GM21360 (cell line): ENCODE measurements at regions not wholly inside any gene's neighbourhood (a gene's known extent, or its start where the extent isn't known, plus 50 kb on each side); places are given as distances from the start of the nearest gene placed in this dataset.

ENCODE experiments used
- ATAC-seq: cut with Tn5 transposase; IDR thresholded peaks from one replicate; pipeline ENCODE4 v1.9.1; 2021; ENCODE audit warnings: mild to moderate bottlenecking, moderate library complexity; ENCODE audit not compliant: unreplicated experiment

DNA sequence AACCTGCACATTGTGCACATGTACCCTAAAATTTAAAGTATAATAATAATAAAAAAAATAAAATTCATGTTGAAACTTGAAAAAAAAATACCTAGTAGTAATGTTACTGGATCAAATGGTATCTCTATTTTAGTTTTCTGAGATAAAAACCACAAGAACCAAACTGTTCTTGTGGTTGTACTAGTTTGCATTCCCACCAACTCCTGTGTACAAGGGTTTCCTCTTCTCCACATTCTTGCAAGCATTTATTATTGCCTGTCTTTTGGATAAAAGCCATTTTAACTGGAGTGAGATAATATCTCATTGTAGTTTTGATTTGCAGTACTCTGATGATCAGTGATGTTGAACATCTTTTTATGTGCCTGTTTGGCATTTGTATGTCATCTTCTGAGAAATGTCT lies 177.7 kb downstream of the KIF20B start:
- ATAC-seq: no peak

DNA sequence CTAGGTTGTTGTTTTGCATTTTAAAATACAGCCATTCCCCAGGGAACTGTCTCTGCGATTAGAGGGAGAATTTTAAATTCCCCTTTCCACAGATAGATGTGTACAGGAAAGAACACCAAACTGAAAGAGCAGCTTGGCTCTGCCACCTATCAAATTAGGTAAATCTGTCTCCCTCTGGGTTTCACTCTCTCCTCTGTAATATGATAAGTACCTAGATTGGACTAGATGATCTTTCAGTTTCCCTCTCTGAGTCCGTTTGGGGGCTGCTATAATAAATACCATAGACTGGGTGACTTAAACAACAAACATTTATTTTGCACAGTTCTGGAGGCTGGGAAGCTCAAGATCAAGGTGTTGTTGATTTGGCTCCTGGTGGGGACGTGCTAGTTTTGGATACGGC lies 186.0 kb downstream of the KIF20B start:
- ATAC-seq: peak; percentile 51

DNA sequence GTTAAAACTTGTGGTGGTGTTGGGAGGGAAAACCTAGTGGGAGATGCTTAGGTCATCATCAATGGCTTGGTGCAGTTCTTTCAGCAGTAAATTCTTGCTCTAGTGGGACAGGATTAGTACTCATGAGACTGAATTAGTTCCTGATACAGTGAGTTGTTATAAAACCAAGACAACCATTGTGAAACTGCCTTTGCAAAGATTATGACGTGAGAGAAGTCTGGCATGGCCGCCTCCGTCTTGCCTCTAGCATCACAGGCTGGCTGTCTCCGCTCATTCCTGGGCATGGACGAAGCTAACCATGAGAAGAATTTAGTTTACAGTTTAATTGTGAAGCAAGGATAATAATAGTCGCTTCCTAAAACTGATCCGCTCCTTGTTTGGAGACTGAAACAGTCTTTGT lies 186.4 kb downstream of the KIF20B start:
- ATAC-seq: peak; percentile 79

DNA sequence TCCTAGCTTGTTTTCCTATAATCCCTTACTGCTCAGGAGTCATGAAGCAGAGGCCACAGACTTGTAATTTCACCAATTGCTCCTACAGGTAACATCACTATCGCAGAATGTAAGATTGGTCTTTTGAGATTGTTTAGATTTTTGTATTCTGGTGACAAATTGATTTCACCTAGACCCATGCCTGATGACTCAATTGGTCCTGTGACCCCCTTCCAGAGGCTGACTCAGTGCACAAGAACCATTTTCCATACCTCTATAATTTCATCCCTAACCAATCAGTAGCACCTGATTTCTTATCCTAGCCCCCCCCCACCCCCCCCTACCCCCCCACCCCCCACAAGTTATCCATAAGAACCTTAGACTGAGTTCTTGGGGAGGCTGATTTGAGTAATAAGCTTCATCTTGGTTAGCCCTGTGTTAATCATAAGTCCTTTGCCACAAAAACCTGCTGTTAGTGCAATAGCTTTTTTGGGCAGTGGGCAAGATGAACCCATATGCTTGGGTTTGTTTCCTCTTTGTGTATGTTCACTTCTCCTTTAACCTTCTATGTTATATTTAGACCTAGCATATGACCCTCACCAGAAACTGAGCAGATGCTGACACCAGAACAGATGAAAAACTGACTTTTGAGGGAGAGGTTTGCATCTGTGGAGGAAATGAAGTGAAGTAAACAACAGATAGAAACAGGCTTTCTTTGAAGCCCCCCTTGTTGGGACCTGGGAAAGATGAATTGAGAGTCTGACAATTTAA lies 187.1 kb downstream of the KIF20B start:
- ATAC-seq: peak; percentile 56

DNA sequence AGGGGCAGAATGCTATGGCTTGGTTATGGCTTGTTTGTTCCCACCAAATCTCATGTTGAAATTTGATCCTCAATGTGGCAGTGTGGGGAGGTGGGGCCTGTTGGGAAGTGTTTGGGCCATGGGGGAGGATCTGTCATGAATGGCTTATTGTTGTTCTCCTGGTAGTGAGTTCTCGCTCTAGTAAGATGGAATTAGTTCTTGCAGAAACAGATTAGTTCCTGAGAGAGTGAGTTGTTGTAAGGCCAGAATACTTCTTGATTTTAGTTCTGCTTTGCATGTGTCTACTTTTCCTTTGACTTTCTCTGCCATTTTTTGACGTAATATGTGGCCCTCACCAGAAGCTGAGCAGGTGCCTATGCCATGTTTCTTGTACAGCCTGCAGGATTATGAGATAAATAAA lies 188.2 kb downstream of the KIF20B start:
- no peak for ATAC-seq

DNA sequence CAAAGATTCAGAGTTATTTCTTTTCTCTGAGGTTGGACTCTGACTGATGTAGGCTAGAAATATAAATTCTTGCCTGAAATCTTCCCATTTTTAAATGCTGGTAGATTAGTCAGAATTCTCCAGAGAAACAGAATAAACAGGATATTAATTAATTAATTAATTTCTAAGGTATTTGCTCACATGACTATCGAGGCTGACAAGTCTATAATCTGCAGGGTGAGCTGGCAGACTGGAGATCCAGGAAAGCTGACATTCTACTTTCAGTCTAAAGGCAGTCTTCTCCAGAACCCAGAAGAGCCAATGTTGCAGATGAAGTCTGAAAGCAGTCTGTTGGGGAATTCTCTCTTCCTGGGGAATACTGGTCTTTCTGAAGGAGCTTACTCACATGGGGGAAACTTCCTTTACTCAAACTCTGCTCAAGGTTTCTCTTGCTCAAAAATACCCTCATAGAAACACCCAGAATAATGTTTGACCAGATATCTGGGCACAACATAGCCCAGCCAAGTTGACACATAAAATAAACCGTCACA lies 189.7 kb downstream of the KIF20B start:
- no peak for ATAC-seq

DNA sequence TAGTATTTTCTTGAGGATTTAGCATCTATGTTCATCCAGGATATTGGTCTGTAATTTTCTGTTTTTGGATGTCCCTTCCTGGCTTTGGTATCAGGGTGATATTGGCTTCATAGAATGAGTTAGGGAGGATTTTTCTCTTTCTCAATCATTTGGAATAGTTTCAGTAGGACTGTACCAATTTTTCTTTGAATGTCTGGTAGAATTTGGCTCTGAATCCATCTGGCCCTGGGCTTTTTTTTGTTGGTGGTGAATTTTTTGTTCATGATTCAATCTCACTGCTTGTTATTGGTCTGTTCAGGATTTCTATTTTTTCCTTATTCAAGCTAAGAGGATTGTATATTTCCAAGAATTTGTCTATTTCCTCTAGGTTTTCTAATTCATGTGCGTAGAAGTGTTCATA lies 192.7 kb downstream of the KIF20B start:
- ATAC-seq: no peak

DNA sequence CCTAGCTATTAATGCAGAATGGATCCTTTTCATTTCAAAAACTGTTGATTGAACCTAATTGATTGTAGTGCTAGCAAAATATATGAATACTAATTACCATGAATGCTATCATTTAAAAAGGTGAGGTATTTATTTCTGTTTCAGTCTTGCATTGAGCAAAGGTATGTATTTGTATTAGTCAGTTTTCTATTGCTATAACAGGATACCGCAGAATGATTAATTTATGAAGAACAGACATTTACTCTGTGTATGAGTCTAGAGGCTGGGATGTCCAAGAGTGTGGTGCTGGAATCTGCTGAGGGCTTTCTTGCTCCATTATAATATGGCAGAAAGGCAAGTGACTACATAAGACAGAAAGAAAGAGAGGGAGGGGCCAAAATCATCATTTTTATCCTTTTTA lies 199.2 kb downstream of the KIF20B start:
- no peak for ATAC-seq

DNA sequence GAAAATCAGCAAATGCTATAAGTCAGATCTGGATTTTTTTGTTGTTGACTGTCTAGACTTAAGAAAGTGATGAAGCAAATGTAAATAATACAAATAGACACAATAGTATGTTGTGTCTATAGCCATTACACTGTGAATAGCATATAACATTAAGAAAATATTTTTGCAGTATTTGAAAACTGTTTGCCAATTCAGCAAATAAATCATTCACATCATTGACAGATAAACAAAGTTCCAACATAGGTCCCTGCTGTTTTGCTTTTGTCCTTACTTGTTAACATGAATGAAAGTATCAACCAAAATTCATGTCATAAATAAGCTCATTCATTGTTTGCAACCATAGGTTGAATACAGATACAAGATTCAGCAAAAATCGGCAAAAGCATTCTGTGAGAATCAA lies 200.5 kb downstream of the KIF20B start:
- no peak for ATAC-seq

DNA sequence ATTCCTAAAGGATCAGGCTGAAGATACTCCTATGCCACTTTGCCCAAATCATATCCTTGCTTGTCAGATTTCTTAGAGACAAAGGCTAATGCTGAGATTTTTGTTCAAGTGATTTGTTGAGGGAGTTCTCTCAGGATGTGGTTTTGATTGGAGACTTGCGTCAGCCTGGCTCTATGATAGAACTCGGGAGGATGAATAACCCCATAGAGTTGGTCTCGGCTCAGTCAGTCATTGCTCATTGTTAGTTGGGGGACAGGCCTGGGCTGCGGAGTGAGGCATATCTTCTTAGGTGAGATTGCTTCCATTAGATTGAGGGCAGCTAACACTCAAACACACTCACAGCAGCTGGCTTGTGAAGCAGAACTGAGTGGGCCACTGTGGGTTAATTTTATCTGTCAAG lies 203.4 kb downstream of the KIF20B start:
- ATAC-seq: no peak

DNA sequence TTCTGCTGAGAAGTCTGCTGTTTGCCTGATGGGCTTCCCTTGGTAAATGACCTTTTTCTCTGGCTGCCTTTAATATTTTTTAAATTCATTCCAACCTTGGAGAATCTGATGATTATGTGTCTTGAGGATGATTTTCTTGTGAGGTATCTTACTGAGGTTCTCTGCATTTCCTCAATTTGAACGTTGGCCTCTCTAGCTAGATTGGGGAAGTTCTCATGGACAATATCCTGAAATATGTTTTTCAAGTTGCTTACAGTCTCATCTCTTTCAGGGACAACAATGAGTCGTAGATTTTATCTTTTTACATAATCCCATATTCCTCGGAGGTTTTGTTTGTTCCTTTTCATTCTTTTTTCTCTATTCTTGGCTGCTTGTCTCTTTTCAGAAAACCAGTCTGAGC lies 208.4 kb downstream of the KIF20B start:
- no peak for ATAC-seq

DNA sequence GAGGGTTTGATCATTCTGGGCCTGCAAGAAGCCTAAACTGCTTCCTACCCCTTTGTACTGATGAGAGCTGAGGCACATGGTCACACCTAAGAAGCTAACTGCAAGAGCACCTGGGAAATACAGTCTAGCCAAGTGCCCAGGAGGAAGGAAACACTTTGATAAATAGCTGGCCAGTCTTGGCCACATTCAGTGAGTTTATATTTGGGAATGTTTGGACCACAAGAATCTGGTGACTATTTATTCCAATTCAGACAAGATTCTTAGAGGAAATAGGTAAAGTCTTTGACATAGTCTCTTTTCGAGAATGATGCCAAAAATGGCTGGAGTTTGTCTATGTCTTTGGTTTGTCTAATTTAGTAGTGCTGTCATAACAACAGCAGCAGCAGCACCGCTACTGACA lies 213.6 kb downstream of the KIF20B start:
- no peak for ATAC-seq

DNA sequence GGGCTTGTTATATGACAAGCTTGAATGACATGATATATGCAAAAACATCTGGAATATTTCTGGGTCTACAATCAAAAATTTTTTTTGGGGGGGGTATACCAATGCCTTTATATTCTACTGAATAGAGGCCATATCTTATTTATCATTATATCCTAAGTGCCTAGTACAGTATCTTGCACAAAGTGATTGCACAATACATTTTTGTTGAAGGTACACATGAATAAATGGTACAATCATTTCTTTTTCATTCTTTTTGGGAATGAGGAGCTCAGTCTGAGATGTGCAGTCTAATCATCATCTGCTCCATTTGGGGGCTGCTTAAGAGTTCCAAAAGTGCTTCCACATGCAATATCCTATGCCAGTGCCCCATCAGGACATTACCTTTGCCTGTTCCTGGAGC lies 214.6 kb downstream of the KIF20B start:
- no peak for ATAC-seq

DNA sequence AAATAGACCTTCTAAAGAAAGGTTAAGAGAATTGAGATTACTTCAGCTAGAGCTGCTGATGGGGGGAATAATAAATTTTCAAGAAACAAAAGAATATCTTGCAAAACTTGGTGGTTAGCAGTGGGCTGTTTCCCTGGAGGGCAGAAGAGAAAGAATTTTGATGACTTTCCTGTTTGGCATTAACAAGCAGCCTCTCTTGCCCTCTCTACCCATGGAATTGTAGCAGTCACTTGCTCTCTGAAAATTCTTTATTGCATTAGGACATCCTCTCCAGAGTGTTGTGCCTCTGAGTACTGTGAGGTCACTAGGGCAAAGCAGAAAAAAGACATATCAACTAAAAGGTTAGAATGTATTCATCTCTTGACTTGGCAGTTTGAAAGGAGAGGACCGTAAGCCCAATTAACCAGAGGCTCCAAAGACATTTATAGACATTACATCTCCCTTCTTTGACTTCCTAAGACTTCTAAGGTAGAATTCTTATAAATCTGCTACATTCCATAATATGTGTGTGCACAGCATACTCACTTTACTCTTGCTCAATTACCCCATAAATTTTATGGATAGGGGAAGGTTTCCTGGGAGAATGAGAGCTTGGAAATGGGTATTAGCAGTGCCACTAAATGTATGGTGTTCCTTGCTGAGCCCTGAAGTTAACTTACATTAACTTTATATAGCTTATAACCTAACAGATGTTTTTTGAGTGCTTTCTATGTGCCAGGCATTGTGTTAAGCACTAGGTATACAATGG lies 215.3 kb downstream of the KIF20B start:
- ATAC-seq: no peak

DNA sequence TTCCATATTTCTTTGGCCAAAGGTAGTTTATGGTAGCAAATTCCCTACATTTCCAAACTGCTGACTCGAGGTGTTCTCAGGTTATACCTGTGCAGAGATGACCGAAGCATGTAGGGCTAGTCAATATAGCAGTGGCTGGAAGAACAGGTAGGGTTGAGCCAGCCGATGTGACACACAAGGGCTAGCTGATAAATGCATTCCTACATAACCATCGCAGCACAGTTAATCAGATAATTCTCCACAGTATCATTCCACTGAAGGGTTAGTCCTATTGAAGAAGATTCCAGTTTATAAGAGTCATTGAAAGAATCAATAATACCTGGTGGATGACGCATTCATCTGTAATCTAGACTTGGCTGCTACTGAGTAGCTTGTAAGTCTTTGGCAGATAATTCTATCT lies 220.0 kb downstream of the KIF20B start:
- no peak for ATAC-seq

DNA sequence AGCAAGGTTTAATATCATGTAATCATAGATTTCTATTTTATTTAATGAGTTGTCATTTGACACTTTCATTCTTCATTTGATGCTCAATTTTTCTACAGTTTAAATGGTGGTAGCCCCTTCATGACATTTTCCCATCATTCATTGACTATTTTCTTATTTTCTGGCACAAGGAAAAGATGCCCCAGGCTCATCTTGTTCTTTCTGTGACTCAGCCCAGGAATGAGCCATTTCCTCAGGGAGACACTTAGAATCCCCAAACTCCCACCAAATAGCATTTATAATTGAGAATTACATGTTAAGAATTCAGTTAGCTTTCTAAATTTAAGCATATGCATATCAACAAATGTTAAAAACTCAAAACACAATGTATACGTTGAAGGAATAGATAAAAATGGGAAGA lies 222.3 kb downstream of the KIF20B start:
- no peak for ATAC-seq

DNA sequence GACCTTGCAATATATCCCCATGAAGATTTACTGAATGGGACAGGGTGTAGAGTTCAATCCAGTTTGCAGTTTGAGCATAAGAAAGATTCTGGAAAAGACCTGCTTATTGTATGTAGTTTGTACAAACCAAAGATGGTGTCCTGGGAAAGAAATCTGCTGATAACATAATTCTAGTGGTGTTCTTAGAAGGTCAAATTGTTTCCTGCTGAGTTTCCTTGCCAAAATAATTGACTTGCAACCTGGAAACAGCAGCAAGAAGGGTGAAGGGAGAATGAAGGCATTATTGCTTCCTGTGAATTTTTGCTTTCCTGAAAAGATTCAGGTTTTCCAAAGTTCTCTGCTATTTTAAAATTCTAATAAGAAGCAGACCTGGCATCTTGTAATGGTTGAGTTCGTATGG lies 222.9 kb downstream of the KIF20B start:
- no peak for ATAC-seq

DNA sequence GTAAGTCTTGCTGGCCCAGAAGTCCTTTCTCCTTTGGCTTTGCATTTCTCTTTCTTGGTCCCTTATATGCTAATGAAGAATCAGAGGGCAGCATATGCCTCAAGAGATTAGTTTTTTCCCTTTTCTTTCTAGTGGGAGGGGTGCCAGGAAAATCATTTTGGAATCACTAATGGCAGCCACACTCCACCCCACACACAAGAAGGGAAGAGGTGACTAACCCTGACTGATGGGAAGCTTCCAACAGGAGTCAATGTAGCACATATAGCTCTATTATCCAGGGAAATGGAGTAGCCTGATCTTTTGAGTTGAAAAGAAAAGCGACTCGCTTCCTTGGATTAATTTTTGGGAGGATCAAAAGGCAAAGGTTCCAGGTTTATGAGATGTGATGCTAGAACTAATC lies 225.3 kb downstream of the KIF20B start:
- no peak for ATAC-seq

DNA sequence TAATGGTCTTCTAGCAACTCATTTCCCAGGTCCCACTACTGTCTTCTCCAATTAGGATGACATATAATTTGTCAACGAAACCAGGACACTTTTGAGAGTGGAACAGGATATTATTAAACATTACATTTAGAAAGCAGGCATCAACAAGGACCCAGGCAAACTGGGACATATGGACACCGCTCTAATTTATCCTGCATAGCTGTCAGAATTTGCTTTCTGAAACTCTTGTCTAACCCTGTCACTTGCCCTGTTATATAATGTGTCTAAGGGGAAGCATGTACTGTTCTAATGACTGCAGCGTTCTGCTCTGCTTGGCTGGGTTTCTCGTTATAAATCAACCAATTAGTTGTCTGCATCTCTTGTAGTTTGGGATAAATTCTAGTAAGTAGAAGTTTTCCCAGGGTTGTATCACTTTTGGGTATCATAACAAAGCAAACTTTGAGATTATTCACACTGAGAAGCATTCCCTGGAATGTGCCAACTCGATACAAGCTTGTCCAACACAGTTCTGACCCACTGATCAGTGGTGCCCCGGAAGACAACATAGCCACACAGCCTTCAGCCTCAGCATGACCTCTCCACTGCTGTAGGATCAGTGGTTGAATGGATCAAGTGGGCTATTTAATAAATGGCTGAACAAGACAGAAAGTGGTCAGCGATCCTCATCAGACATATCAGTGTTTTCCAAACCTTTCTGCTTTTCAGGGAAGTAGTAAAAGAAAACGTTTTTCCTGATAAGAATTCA lies 228.1 kb downstream of the KIF20B start:
- ATAC-seq: no peak

DNA sequence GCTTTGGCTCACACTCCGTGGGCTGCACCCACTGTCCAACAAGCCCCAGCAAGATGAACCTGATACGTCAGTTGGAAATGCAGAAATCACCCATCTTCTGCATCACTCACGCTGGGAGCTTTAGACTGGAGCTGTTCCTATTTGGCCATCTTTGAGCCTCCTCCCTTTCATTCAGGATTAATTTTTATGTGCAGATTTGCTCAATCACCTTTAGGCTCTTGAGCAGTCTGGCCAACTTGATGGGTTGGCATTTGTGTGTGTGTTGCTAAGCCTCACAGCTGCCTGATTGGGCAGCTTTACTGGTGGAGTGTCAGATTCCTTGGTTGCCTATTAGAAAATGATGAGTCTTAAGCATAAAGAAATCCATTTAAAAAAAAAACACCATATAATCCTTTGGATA lies 236.1 kb downstream of the KIF20B start:
- ATAC-seq: no peak

DNA sequence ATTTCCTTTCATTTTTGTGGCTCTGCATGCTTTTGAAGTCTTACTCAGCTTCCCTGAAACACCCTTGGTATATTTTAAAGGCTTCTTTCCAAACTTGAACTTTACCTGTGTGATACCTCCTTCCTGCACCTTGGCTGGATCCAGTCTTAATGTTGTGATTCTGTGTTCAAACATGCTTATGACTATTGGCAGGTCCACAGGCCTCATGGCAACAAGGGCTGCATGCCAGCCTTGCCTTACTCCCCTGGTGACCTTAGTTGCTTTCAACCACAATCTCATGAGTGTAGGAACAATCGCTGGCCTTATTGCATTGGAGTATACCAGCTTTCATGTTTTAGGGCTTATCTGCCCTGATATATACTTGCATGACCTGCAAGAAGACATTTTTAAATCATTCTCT lies 238.7 kb downstream of the KIF20B start:
- no peak for ATAC-seq

DNA sequence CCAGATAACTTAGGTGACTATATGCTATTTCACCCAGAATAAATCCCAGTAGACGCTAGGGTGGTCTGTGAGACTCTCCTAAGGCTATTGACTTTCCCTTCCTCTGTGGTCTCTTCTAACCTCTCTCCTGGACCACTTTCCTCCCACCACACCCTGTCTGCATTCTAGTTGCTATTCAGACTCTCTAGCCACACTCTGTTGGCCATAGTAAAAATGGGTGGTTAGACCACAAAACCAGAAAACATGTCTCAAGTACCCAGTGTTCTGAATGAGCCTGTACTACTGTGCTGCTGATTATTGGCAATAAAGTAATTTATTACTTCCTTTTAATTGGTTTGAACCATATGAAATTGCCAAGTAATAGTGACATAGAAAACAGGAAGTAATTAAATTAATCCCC lies 240.8 kb downstream of the KIF20B start:
- ATAC-seq: no peak
